ENCODE measurements at regions not wholly inside any gene's neighbourhood (a gene's known extent, or its start where the extent isn't known, plus 50 kb on each side); places are given as distances from the start of the nearest gene placed in this dataset.

- Mint-ChIP-seq H3K27ac (no peak overlapping the region), H3K36me3 (no peaks in the 10 kb centered on the region), H3K4me3 (no peak overlapping the region), H3K27me3 (ENCODE audit: low read depth) (no peaks in the 10 kb centered on the region), H3K9me3 (no peaks in the 10 kb centered on the region), H3K4me1 (peaks cover 12% of the 10 kb centered on the region)
- ChIA-PET POLR2A (no interaction called here), CTCF (no interaction called here)
- DNase-seq (ENCODE audit: low spot score) (no peak), ATAC-seq (no peak)
- TF ChIP-seq IRF1 (CRISPR knock-in tag; IDR thresholded peaks at IDR 0.05) = no peak
- TF ChIP-seq RELA (CRISPR knock-in tag; IDR thresholded peaks at IDR 0.05; ENCODE audit: borderline replicate concordance) = no peak
- no peak for TF ChIP-seq ZNF532 (CRISPR knock-in tag; IDR thresholded peaks at IDR 0.05; ENCODE audit: borderline replicate concordance)
- no peak for TF ChIP-seq ELF4 (CRISPR knock-in tag; IDR thresholded peaks at IDR 0.05; ENCODE audit: low read depth)
These were observed 327.6 kb upstream of the ADAMTSL1 start for GRCh38 chr9:18146329-18146728.

DNA sequence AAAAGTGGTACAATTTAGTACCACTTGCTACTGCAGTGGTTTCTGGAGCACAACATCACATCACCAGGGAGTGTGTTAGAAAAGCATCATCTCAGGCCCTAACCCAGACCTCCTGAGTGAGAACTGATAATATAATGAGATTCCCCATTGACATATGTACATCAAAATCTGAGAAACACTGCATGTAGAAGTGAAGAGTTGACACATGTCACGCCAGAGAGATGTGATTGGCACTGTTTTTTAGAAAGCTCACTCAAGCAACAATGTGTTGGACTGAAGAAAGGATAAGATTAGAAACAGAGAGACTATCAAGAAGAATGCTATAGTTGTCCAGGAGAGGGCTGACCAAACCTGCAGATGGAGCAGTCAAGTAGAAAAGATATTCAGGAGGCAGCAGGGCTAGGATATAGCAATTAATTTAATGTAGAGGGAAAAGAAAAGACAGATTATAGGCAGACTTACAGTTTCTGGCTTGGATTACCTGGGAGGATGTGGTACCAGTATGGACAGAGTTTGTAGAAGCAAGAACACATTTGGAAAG is 324.4 kb upstream of the ADAMTSL1 start:
- peaks cover 8% of the 10 kb centered on the region for H3K4me1 Mint-ChIP-seq
- ChIA-PET POLR2A (no interaction called here), CTCF (interaction anchor here (1.2 kb wide), 1 partner anchor 64 kb away, joined by 3 read pairs; no protein-coding TSS in a partner anchor)
- no peak overlapping the region for H3K4me3 Mint-ChIP-seq
- no peaks in the 10 kb centered on the region for H3K27me3 Mint-ChIP-seq (ENCODE audit: low read depth)
- no peak for ATAC-seq
- H3K9me3 Mint-ChIP-seq = no peaks in the 10 kb centered on the region
- no peaks in the 10 kb centered on the region for H3K36me3 Mint-ChIP-seq
- DNase-seq (ENCODE audit: low spot score) = no peak
- H3K27ac Mint-ChIP-seq = no peak overlapping the region
- TF ChIP-seq TCF7 (CRISPR knock-in tag; IDR thresholded peaks at IDR 0.05; ENCODE audit: low read depth) (no peak), AFF4 (CRISPR knock-in tag; IDR thresholded peaks at IDR 0.05; ENCODE audit: borderline replicate concordance) (no peak), ZBTB21 (CRISPR knock-in tag; IDR thresholded peaks at IDR 0.05; ENCODE audit: borderline replicate concordance) (no peak), TEAD4 (CRISPR knock-in tag; IDR thresholded peaks at IDR 0.05) (no peak), JAZF1 (CRISPR knock-in tag; IDR thresholded peaks at IDR 0.05) (no peak), ZNF317 (CRISPR knock-in tag; IDR thresholded peaks at IDR 0.05; ENCODE audit: borderline replicate concordance, low read depth) (no peak), USF2 (CRISPR knock-in tag; IDR thresholded peaks at IDR 0.05) (no peak), RELA (CRISPR knock-in tag; IDR thresholded peaks at IDR 0.05; ENCODE audit: borderline replicate concordance) (no peak)
- TF ChIP-seq, protein P1, sequence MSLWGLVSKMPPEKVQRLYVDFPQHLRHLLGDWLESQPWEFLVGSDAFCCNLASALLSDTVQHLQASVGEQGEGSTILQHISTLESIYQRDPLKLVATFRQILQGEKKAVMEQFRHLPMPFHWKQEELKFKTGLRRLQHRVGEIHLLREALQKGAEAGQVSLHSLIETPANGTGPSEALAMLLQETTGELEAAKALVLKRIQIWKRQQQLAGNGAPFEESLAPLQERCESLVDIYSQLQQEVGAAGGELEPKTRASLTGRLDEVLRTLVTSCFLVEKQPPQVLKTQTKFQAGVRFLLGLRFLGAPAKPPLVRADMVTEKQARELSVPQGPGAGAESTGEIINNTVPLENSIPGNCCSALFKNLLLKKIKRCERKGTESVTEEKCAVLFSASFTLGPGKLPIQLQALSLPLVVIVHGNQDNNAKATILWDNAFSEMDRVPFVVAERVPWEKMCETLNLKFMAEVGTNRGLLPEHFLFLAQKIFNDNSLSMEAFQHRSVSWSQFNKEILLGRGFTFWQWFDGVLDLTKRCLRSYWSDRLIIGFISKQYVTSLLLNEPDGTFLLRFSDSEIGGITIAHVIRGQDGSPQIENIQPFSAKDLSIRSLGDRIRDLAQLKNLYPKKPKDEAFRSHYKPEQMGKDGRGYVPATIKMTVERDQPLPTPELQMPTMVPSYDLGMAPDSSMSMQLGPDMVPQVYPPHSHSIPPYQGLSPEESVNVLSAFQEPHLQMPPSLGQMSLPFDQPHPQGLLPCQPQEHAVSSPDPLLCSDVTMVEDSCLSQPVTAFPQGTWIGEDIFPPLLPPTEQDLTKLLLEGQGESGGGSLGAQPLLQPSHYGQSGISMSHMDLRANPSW (CRISPR knock-in tag; conservative IDR thresholded peaks at IDR 0.05; ENCODE audit: low read depth) = no peak
- TF ChIP-seq, protein P2, sequence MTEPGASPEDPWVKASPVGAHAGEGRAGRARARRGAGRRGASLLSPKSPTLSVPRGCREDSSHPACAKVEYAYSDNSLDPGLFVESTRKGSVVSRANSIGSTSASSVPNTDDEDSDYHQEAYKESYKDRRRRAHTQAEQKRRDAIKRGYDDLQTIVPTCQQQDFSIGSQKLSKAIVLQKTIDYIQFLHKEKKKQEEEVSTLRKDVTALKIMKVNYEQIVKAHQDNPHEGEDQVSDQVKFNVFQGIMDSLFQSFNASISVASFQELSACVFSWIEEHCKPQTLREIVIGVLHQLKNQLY (CRISPR knock-in tag; IDR thresholded peaks at IDR 0.05) = no peak
- TF ChIP-seq, protein P3, sequence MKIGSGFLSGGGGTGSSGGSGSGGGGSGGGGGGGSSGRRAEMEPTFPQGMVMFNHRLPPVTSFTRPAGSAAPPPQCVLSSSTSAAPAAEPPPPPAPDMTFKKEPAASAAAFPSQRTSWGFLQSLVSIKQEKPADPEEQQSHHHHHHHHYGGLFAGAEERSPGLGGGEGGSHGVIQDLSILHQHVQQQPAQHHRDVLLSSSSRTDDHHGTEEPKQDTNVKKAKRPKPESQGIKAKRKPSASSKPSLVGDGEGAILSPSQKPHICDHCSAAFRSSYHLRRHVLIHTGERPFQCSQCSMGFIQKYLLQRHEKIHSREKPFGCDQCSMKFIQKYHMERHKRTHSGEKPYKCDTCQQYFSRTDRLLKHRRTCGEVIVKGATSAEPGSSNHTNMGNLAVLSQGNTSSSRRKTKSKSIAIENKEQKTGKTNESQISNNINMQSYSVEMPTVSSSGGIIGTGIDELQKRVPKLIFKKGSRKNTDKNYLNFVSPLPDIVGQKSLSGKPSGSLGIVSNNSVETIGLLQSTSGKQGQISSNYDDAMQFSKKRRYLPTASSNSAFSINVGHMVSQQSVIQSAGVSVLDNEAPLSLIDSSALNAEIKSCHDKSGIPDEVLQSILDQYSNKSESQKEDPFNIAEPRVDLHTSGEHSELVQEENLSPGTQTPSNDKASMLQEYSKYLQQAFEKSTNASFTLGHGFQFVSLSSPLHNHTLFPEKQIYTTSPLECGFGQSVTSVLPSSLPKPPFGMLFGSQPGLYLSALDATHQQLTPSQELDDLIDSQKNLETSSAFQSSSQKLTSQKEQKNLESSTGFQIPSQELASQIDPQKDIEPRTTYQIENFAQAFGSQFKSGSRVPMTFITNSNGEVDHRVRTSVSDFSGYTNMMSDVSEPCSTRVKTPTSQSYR (CRISPR knock-in tag; IDR thresholded peaks at IDR 0.05) = no peak
- TF ChIP-seq, protein P4, sequence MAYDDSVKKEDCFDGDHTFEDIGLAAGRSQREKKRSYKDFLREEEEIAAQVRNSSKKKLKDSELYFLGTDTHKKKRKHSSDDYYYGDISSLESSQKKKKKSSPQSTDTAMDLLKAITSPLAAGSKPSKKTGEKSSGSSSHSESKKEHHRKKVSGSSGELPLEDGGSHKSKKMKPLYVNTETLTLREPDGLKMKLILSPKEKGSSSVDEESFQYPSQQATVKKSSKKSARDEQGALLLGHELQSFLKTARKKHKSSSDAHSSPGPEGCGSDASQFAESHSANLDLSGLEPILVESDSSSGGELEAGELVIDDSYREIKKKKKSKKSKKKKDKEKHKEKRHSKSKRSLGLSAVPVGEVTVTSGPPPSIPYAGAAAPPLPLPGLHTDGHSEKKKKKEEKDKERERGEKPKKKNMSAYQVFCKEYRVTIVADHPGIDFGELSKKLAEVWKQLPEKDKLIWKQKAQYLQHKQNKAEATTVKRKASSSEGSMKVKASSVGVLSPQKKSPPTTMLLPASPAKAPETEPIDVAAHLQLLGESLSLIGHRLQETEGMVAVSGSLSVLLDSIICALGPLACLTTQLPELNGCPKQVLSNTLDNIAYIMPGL (CRISPR knock-in tag; IDR thresholded peaks at IDR 0.05) = no peak

Data from WTC11 (cell line).